GM21423 (cell line): ENCODE measurements at regions not wholly inside any gene's neighbourhood (a gene's known extent, or its start where the extent isn't known, plus 50 kb on each side); places are given as distances from the start of the nearest gene placed in this dataset.
"Not testable (repeated sequence)": the region's sequence is repeated elsewhere in the genome, so short reads cannot be mapped to it uniquely, and the experiment has no call there.

Experiments used
- ATAC-seq: cut with Tn5 transposase; IDR thresholded peaks from one replicate; pipeline ENCODE4 v1.9.1; 2021; ENCODE audit warnings: mild to moderate bottlenecking, moderate library complexity; ENCODE audit not compliant: unreplicated experiment

DNA sequence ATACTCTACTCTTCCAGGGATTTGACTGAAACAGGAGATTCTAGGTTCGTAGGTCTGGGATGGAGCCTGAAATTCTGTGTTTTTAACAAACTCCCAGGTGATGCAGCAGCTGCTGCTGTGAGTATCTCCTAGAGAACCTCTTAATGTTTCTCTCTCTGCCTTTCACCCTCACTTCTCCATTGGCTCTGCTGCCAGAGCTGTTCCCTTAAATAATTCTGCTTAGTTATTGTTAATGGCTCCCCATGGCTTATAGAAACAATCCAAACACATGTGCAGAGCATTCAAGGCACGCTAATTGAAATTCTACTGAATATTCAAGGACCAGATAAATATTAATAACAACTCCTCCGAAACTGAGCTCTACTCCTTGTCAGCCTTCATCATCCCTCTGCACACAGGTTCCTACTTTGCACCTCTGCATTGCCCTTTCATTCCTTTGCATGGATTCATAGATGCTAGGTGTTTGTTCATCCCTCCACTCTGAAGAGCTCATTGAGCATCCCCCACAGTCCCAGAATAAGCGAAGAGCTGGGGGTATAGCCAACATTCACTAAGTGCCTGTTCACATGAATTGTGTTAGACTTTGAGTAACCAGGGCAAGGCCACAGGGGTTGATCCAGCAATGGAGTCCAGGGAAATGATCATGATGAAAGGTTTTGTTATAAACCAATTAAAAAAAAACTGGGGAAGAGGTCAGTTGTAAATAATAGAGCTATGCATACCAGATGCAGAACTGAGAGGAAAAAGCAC, 488.4 kb upstream of the JAG1 start:
- no peak for ATAC-seq

- no peak for ATAC-seq
Observed at GRCh38 chr20:11165789-11166188, 492.0 kb upstream of the JAG1 start.

DNA sequence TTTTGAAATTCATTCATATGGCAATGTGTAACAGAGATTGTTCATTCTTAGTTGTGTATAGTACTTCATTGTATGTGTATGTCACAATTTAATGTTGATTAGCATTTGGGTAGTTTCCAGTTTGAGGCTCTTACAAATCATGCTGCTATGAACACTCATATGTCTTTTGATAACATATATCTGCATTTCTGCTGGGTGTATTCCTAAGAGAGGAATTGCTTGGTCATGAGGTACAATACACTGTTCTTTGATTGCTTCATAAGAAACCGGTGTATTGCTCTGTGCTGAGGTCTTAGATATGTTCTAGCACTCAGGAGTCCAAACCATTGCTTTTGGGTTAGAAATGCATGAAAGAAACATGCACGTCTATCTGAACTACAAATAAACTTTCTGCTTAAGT, 492.9 kb upstream of the JAG1 start:
- no peak for ATAC-seq

DNA sequence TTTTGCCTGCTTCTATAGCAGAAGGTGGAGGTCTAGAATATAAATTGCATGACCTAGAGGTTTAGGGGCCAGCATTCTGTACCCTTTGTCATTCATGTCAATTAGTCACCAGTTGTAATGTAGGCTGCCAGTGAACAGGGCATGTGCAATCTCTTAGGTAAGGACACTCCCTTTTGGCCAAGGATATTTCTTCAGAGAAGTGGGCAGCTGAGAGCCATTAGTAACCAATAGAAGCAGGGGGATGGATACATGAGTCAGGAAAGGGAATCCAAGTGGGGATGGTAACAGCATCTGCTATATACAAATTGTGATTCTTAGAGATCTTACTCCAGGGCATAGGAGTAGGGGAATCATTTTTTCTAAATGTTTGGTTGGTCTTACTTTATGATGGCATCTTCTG, 494.2 kb upstream of the JAG1 start:
- no peak for ATAC-seq

GRCh38 chr20:11170025-11170424, 496.2 kb upstream of the JAG1 start:
- no peak for ATAC-seq

DNA sequence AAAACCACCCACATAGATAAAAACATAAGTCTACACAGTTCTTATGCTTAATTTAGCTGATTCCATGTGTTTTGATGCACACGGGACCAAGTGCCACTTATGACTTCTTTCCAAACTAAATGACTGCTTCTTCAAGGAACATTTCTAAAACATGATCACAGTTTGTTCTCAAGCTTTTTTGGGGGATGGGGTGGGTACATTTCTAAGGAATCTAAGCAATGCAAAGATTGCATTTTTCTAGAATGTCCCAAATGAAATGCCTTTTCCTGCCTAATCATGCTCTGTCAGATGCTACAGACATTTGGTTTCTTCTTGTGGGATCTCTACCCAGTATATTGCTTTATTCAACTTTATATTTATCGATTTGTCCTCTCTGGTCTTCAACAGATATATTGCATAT, 496.8 kb upstream of the JAG1 start:
- ATAC-seq: no peak

DNA sequence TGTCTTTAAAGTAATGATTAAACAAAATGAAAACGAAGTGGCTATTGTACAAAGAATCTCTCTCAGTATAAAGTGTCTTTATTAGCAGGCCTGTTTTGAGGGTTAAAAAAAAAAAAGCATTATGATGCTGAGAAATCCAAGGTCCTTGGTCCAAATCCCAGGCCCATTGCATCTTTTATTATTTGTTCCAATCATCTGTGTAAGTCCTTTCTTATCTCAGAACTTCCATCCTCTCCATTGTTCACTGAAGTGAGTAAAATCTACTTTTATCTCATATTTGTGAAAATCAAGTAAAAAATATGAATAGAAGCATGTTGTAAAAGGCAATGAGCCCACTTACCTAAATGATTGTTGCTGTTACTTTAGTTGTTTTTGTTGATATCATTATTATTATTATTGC, 499.1 kb upstream of the JAG1 start:
- no peak for ATAC-seq

DNA sequence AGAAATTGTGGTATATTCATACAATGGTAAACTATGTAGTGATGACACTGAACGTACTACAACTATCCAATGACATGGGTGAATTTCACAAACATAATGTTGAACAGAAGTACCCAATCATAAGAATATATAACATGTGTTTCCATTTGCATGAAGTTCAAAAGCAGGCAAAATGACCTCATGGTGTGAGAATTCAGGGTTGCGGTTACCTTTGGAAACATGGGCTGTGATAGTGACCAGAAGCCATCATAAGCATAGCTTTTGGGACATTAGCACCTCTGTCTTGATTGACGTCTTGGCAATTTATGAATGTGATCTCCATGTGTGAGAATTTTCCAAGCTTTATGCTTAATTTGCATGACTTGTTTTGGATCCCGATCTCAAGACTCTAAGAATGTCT, 500.1 kb upstream of the JAG1 start:
- no peak for ATAC-seq

DNA sequence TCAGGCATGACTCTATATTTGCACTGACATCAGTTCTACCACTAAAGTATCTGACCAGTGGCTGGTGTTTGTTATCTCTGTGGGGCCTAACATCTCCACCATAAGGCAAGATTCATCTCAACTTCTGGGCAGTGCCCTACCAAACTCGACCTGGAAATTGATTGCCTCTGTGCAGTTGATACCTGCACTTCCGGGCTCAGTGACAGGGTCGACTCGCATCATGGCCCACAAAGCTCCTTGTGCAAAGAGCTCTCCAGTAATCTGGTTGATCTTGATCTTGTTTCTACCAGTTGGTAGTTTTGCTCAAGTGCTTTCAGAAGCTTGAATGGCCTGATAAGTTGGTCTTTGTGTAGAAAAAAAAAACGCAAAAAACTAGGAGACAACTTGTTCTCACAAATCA, 501.1 kb upstream of the JAG1 start:
- no peak for ATAC-seq

GRCh38 chr20:11176431-11176830, 502.6 kb upstream of the JAG1 start:
- ATAC-seq: no peak

DNA sequence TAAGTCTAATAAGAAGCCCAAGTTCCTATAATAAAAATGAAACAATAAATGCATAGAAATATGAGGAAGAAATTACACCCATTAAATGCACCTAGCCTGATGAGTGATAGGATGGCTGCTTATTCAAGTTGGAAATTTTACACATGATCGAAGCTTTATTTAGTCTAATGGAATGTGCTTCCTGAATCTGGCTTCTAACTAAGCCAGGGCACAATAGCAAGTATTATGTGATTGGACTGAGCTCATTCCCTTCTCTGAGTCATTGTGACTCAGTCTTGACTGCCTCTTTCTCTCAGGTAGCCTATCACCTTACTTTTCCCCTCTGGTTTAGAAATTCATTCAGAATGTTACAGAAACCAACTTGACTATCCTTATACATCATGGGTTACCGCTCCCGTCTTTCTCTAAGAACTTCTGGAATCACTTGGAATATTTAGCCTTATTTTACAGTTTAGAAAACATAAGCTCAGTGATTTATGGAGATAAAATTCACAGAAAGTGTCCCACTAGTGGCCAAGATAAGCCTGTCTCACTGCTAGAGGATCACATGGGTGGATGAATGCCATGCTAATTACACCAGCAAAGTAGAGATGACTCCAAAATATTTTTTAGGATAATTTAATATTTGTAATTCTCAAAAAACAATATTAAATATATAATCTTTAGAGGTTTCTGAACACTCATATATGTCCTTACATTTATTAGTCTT, 505.3 kb upstream of the JAG1 start:
- no peak for ATAC-seq

DNA sequence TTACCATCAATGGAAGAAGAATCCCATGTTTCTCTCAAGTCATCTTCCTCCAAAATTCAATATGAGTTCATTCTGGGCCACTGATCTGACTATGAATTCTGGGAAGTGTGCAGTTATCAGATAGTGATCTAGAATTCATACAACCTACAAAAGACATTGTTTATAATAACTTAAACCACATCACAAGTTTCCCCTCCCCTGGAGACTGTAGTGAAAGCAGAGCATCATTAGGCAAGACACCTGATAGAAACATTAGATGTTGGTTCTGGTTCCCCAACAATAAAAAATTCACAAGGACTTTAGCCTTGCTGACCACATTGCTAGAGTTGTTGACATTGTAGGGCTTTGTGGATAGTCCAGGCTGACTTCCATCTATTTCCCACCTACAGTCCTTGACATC, 506.4 kb upstream of the JAG1 start:
- no peak for ATAC-seq

DNA sequence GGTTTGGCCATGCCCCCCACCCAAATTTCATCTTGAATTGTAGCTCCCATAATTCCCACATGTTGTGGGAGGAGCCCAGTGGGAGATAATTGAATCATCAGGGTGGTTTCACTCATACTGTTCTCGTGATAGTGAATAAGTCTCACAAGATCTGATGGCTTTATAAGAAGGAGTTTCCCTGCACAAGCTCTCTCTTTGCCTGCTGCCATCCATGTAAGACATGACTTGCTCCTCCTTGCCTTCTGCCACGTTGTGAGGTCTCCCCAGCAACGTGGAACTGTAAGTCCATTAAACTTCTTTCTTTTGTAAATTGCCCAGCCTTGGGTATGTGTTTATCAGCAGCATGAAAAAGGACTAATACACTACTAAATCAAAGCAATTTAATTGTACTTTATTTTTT, 507.3 kb upstream of the JAG1 start:
- not testable (repeated sequence) for ATAC-seq

- no peak for ATAC-seq
Observed at GRCh38 chr20:11181966-11182365, 508.2 kb upstream of the JAG1 start.

DNA sequence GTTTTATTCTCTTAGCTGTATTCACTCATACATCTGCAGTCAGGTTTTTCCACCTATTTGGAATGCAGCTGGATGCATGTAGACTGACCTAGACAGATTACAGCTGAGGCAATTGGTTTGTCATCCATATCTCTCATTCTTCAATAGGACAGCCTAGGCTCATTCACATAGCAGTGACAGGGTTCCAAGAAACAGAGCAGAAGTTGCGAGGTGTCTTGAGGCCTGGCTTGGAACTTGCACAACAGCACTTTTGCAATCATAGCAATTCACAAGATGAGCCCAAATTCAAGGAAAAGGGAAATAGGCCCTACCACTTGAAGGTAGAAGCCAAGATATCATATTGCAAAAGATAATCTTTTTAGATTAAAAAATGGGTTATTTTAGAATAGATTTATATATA, 508.9 kb upstream of the JAG1 start:
- no peak for ATAC-seq

DNA sequence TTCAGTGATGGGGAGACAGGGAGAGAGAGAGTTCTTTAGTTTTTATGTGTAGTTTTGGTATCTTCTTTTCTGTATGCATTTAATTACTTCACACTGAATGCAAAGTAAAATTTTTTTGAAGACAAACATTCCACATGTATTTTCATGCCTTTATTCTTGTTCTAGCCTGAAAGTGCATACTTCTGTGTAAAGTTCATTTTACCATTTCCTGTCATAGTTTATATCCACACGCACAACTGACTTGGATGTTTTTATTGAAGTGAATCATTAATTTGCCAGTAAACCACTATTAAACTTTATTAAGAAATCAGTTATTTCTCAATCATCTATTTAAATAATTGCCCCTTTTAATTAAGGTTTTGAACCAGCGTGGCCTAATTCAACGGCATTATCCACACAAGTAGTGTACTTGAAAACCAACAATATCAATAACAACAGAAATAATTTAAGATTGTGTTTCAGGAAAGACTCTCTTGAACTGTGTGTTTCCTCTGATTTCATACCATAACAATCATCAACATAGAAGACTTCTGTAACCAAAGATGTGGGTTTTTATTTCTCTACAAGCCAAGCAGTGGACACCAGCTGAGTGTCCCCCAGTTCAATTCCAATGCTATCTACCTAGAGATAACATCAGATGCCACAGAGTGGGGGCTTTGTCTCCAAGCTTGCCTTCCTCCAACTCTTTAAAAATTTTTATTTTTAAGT, 512.7 kb upstream of the JAG1 start:
- no peak for ATAC-seq

- no peak for ATAC-seq
Observed at GRCh38 chr20:11188843-11189603, 515.2 kb upstream of the JAG1 start.

- ATAC-seq: no peak
Observed at GRCh38 chr20:11190741-11191140, 516.9 kb upstream of the JAG1 start.

- ATAC-seq: no peak
Observed at GRCh38 chr20:11192106-11192505, 518.3 kb upstream of the JAG1 start.

DNA sequence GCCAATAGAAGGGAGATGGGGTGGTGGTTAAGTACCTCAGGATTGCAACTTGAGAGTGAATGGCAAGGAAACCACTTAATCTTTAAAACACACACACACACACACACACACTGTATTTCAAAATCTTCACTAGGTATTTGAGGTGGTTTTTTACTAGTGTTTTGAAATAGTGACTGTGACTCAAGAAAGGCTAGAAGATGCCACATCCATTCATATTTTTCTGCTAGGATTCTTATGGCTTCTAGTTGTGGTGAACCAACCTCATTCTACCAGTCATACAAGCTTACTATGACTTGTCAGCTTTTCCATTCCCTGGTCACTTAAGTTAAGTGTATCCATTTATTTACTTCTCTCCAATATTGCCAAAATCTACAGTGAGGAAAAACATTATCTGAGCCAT, 519.4 kb upstream of the JAG1 start:
- no peak for ATAC-seq

DNA sequence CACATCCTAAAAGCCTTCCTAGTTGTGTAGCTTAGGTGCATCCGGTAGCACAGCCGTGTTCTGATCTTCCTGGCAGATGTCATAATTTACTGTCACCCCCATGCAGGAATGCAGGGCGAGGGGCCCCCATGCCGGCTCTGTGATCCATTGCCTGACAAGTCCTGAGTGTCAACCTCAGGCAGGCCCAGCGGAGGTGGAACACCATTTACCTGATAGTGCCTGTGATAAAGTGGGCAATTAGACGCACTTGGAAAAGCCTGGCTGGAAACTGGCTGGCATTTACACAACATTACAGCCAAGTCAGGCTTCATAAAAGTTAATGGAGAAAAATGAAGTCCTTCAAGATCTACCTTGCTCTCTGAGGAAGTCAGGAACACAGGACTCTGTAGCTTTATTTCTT, 521.4 kb upstream of the JAG1 start:
- ATAC-seq: no peak
